HG02870 (cell line): ENCODE measurements at regions not wholly inside any gene's neighbourhood (a gene's known extent, or its start where the extent isn't known, plus 50 kb on each side); places are given as distances from the start of the nearest gene placed in this dataset.
"Not testable (repeated sequence)": the region's sequence is repeated elsewhere in the genome, so short reads cannot be mapped to it uniquely, and the experiment has no call there.

Experiments used
- ATAC-seq: cut with Tn5 transposase; IDR thresholded peaks from one replicate; pipeline ENCODE4 v1.9.1; 2021; ENCODE audit warnings: mild to moderate bottlenecking, moderate library complexity; ENCODE audit not compliant: unreplicated experiment

DNA sequence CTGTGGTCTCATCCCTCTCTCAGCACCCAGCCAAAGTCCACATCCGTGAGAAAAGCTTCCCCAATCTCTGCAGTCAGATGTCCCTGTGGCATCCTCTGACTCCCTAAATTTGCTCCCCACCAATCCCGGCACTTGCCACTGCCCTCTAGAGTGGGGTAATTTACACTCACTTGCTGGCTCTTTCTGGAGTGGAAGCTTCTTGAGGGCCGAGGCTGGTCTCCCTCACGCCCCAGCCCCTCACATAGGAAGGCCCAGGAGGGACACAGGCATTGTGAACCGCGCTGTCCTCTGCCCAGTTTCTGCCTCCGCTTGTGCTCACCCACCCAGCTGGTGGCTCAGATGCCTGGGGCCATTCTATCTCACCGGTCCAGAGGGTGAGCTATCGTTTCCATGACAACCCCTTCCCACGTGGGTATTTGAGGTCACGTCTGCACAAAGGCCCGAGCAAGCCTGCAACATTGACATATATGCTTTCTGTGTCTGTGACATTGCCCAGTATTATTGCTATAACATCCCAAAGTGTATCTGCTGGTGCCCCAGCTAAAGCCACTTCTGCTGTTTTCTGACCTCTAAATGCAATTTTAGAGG lies 97.3 kb upstream of the CTBP2 start:
- ATAC-seq: no peak

GRCh38 chr10:125256026-125256425 lies 95.7 kb upstream of the CTBP2 start:
- no peak for ATAC-seq

DNA sequence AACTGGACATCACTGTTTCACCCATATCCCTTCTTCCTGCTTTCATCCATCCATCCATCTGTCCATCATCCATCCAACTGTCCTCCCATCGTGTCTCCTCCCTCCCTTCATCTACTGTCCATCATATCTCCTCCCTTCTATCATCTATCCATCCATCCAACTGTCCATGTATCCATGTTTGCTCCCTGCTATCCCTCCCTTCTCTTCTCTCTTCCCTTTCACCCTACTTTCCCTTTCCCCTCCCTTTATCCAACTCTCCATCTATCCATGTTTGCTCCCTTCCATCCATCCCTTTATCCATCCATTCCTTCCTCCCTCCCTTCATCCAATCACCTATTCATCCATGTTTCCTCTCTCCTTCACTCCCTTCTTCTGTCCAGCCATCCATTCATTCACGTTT lies 92.6 kb upstream of the CTBP2 start:
- no peak for ATAC-seq

DNA sequence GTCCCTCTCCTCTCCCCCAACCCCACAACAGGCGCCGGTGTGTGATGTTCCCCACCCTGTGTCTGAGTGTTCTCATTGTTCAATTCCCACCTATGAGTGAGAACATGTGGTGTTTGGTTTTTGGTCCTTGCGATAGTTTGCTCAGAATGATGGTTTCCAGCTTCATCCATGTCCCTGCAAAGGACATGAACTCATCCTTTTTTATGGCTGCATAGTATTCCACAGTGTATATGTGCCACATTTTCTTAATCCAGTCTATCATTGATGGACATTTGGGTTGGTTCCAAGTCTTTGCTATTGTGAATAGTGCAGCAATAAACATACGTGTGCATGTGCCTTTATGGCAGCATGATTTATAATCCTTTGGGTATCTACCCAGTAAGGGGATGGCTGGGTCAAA lies 90.5 kb upstream of the CTBP2 start:
- not testable (repeated sequence) for ATAC-seq

DNA sequence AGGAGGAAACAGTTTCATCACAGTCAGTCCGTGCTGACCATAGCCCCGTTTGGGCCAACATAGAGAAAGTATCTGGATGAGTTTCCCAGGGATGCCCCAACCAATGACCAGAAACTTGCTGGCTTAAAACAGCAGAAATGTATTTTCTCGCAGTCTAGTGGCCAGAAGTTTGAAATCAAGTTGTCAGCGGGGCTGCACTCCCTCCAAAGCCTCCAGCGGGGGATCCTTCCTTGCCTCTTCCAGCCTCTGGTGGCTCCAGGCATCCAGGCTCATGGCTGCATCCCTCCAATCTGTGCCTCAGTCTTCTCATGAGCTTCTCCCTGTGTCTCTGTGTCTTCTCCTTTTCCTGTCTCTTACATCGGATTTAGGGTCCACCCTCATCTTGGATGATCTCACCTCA lies 89.6 kb upstream of the CTBP2 start:
- no peak for ATAC-seq

- ATAC-seq: no peak
Observed at GRCh38 chr10:125248489-125248888, 88.1 kb upstream of the CTBP2 start.

DNA sequence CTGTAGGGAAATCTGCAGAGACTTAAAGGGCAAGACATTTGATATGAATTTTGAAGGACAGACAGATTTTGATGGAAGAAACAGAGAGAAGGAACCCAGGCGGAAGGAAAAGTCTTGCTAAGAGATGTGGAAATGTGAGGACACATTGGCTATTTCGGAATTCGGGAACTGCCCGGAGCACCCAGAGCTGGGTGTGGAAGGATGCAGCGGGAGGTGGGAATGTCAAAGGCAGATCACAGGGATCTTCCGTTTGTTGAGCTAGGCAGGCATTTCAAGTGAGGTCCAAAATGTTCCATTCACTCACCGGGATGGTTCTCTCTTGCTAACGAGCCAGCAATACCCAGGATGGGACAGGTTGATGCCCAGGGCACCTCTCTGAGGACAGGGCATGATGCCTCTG lies 87.2 kb upstream of the CTBP2 start:
- ATAC-seq: no peak

DNA sequence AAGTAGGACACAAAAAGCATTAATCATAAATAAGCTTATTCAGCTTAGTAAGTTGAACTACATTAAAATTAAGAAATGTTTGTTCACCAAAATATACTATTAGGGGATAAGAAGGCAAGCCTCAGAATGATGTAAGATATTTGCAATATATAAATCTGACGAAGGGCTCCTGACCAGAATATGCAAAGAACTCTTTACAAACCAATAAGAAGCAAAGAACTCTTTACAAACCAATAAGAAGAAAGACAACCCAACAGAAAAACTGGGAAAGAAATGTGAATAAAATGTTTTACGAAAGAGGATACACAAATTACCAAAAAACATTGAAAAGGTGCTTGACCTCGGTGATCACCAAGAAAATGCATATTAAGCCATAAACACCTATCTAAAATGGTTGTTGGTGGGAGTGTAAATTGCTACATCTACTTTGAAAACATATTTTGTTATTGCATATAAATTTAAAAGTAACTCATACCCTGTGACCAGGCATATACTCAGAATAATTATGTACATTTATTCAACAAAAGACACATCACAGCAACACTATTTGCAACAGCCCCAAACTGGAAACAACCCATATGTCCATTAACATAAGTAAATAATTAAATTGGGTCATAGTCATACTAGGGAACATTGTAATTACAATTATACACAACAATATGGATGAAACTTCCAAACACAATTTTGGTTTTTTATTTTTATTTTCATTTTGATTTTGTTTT lies 83.3 kb upstream of the CTBP2 start:
- ATAC-seq: no peak

GRCh38 chr10:125238682-125239081 lies 78.3 kb upstream of the CTBP2 start:
- no peak for ATAC-seq

GRCh38 chr10:125236091-125236490 lies 75.7 kb upstream of the CTBP2 start:
- no peak for ATAC-seq

DNA sequence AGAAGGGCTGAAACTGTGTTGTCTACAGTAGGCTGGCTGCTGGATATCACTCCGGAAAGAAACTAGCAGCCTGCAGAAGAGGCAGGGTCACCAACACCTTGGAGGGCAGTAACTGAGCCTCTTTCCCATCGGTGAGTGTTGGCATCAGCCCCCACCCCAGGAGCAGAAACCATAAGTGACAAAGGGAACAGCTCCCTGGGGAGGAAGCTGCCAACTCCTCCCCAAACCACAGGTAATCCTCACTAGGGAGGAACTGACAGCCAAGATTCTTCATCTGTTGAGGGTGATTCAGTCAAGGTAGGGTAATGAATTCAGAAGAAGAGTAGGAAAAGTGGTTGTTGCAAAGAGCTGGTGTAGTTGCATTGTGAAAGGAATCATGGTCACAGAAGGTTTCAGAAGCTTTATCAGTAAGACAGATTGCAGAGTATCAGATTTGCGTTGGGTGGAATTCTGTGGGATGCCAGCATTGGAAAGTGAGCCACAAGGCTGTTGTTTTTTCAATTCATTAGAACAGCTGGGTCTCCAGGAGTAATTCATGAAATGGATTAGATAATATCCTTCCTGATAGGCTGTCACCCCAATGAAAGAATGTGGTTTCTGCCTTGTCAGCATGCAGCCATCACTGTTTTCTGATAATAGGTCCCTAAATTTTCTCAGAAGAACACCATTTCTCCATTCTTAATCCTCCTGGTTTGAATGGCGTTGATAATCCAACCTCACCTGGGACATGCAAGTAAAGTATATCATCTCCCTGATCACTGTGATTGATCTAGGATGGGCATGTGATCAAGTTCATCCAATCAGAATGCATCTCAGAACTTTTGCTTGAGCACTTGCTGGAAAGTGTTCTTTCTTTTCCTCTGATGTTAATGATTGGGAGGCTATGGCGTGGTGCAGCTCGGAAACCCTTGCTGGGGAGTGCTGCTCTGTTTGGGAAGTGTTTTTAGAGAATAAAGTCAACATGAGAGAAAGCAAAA lies 75.0 kb upstream of the CTBP2 start:
- ATAC-seq: no peak

DNA sequence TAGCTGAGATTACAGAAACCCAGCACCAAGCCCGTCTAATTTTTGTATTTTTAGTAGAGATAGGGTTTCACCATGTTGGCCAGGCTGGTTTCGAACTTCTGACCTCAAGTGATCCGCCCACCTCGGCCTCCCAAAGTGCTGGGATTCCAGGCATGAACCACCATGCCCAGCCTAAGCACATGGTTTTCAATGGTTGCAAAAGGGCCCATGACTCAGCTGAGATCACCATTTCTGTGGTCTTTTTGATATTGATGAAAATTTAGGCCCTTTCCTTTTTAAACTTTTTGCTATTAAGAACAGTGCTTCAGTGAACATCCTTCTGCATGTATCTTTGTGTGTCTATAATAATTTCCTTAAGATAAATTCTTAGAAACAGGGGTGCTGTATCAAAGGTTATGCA lies 74.2 kb upstream of the CTBP2 start:
- ATAC-seq: not testable (repeated sequence)

- no peak for ATAC-seq
Observed at GRCh38 chr10:125233726-125234125, 73.4 kb upstream of the CTBP2 start.

- ATAC-seq: no peak
Observed at GRCh38 chr10:125232841-125233240, 72.5 kb upstream of the CTBP2 start.

- ATAC-seq: no peak
Observed at GRCh38 chr10:125231813-125232475, 71.6 kb upstream of the CTBP2 start.

GRCh38 chr10:125231116-125231812 lies 70.9 kb upstream of the CTBP2 start:
- ATAC-seq: no peak

GRCh38 chr10:125230251-125230650 lies 69.9 kb upstream of the CTBP2 start:
- no peak for ATAC-seq

DNA sequence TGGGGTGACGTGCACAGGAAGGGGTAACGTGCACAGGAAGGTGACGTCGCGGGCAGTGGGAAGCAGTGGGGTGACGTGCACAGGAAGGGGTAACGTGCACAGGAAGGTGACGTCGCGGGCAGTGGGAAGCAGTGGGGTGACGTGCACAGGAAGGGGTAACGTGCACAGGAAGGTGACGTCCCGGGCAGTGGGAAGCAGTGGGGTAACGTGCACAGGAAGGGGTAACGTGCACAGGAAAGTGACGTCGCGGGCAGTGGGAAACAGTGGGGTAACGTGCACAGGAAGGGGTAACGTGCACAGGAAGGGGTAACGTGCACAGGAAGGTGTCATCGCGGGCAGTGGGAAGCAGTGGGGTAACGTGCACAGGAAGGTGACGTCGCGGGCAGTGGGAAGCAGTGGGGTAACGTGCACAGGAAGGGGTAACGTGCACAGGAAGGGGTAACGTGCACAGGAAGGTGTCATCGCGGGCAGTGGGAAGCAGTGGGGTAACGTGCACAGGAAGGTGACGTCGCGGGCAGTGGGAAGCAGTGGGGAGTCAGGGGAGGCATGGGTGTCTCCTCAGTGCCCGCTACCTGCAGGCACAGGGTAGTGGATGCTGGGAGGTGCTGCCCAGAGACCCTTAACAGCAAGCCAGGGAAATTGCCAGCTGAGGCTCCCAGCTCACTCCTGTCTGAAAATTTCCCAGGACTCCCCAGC lies 68.0 kb upstream of the CTBP2 start:
- ATAC-seq: not testable (repeated sequence)

- ATAC-seq: no peak
Observed at GRCh38 chr10:125227546-125227945, 67.2 kb upstream of the CTBP2 start.

- ATAC-seq: no peak
Observed at GRCh38 chr10:125226823-125227222, 66.5 kb upstream of the CTBP2 start.
